ENCODE measurements at regions not wholly inside any gene's neighbourhood (a gene's known extent, or its start where the extent isn't known, plus 50 kb on each side); places are given as distances from the start of the nearest gene placed in this dataset.

GRCh38 chr6:166104107-166104506, 63.5 kb downstream of the TBXT start:
- TF ChIP-seq CTCF (IDR thresholded peaks at IDR 0.05; ENCODE audit: borderline replicate concordance, extremely low read depth, low read length, poor library complexity, severe bottlenecking) (no peak), EZH2 (IDR thresholded peaks at IDR 0.05; ENCODE audit: borderline replicate concordance, low read depth, low read length, severe bottlenecking) (no peak)

Measured in DND-41 (cell line).